Stimulated activated CD4-positive, alpha-beta T cell treated with anti-CD3 and anti-CD28 coated beads, Interleukin-4, amount 100 ng/mL, for 24 hours (primary cell): ENCODE measurements at regions not wholly inside any gene's neighbourhood (a gene's known extent, or its start where the extent isn't known, plus 50 kb on each side); places are given as distances from the start of the nearest gene placed in this dataset.
"Not testable (repeated sequence)": the region's sequence is repeated elsewhere in the genome, so short reads cannot be mapped to it uniquely, and the experiment has no call there.

ENCODE experiments used
- DNase-seq: peaks from one replicate; pipeline ENCODE4 v3.0.0-alpha.2; 2020

GRCh38 chr5:163794993-163795392, 289.6 kb downstream of the MAT2B start:
- no peak for DNase-seq

DNA sequence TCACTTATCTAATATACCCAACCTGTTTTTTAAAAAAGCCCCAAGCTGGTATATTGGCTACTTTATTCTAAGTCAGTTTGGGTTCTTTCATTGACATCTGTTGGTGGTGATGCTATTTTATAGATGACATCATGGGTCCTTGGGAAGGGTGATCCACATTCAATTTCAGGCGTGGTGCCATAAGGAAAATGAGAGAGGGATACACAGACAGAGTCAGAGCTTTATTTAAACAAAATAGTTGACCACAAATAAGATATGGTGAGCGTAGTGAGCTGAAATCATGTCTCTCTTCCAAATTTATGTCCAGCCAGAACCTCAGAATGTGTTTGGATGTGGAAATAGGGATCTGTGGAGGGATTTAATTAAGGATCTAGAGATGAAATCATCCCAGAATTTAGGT, 302.4 kb downstream of the MAT2B start:
- no peak for DNase-seq

DNA sequence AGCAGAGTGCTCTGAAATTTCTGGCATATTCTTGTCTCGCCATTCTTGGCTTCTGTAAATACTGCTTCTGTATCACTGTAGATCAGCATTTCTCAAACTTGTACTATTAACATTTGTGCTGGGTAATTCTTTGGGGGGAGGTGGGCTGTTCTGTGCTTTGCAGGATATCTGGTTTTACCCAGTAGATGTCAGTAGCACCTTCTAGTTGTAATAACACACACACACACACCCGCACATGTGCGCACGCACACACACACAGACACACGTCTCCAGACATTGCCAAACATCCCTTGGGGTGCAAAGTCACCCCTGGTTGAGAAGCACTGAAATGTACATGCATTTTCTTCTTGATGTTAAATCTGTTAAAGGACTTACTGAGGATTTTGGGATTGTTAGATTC, 304.1 kb downstream of the MAT2B start:
- DNase-seq: no peak

DNA sequence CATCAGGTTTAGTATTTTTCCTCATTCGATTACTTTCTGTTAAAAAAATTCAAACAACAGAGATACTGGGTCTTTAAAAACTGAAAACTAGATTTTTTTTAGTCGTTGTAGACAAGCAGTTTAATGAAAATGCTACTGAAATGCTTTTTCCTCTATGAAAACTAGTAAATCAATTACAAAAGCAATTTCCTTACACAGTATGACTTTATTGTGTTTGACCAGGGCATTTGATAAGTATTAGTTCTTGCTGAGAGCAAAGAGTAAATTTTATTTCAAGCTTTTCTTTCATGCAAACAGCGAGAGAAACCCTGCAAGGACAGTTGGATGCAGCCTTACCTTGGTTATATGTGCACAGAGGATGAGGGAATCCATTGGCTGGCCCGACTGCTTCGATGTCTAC, 308.5 kb downstream of the MAT2B start:
- DNase-seq: no peak

- DNase-seq: no peak
These were observed 309.9 kb downstream of the MAT2B start for GRCh38 chr5:163815240-163815791.

GRCh38 chr5:163821142-163821541, 315.7 kb downstream of the MAT2B start:
- no peak for DNase-seq

DNA sequence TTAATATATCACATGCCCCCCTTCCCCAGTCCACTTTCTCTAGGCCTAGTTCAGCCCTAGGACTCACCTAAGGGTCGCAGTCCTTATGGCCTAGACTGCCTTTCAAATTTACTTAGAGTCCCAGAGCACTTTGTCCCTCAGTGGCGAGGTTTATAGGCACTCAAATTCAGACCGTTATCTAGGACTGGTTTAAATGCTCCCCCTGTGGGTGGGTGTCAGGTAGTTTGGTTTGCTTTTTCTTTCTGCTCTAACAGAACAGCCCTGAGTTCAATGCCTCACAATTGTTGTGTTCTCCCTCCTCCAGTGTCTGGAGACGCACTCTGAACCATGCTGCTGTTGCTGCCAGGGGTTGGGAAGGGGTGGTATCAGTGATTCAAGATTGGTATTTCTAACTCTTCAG, 317.1 kb downstream of the MAT2B start:
- DNase-seq: no peak

- DNase-seq: no peak
These were observed 320.2 kb downstream of the MAT2B start for GRCh38 chr5:163825661-163826060.

GRCh38 chr5:163826201-163826600, 320.8 kb downstream of the MAT2B start:
- DNase-seq: no peak

- DNase-seq: no peak
These were observed 326.7 kb downstream of the MAT2B start for GRCh38 chr5:163832155-163832554.

GRCh38 chr5:163838738-163839137, 333.3 kb downstream of the MAT2B start:
- DNase-seq: no peak

- DNase-seq: no peak
These were observed 341.1 kb downstream of the MAT2B start for GRCh38 chr5:163846512-163846911.

- no peak for DNase-seq
These were observed 350.3 kb downstream of the MAT2B start for GRCh38 chr5:163855754-163856153.

DNA sequence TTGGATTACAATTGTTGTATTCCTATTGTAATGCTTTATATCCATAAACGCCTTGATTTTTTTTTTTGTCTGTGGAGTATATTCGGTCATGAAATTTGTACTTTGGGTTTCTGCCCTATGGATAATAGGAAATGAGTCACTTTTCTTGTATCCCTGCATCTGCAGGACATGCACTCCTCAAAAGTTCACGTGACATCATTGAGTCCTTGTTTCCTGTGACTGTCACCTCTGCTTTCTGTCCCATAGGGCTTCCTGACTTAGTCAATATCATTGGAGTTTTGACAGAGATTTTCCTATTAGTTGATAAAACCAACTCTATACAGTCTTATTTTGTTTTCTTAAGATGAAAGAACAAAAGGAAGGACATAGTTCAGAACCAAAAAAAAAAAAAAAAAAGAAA, 356.3 kb downstream of the MAT2B start:
- no peak for DNase-seq

GRCh38 chr5:163867324-163867723, 361.9 kb downstream of the MAT2B start:
- DNase-seq: no peak

DNA sequence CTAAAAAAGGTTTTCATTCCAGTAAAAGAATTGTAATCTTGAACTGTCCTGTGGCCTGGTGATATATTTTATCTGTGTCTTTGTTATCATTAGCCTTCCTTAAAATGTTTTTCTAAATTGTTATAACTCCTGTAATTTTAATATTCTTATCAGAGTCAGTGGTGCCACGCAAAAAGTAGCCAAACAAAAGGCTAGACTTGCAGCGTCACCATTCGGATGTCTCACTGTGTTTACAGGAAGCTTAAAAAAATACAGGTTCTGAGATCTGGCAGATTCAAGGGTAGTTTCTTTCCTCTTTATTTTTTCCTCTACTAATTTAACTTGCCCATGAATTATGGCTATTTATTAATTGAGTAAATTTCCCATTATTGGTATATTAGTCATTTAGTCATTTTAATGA, 362.3 kb downstream of the MAT2B start:
- no peak for DNase-seq

DNA sequence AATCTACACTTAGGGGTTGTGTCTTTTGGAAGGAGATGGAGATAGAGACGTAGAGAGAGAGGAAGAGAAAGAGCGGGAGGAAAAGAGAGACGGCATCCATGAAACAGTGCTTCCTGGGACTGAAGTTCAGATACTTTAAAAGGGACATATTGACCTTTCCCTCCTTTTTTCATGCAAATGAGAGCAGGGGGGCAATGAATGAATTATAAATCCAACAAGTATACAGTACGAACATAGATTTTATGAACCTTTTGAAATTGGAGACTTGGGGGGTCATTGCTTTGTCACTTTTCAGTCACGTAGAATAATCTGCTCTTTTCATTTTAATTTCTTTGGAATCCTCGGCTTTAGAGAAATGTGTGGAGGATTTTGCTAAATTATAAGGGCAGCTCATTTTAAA, 364.2 kb downstream of the MAT2B start:
- DNase-seq: no peak

DNA sequence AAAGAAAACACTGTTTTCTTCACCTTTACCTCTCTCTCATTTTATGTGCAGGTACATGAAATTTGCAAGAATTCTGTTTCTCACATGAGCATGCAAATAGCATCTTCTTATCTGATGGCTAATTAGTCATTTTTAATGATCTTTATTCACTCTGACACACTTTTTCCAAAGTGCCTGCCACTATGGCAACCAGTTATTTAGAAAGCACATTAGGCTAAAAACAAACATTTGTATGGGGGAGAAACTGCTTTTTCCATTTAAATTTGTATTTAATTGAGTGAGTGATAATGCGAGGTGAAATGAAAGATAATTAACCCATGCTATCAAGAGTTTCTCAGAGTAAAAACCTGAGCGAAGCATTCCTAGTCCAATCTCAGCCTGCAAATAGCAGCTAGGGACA, 365.0 kb downstream of the MAT2B start:
- no peak for DNase-seq

- no peak for DNase-seq
These were observed 369.0 kb downstream of the MAT2B start for GRCh38 chr5:163874431-163874830.

- not testable (repeated sequence) for DNase-seq
These were observed 369.5 kb downstream of the MAT2B start for GRCh38 chr5:163874912-163875311.

- DNase-seq: no peak
These were observed 372.4 kb downstream of the MAT2B start for GRCh38 chr5:163877865-163878264.

- DNase-seq: no peak
These were observed 373.1 kb downstream of the MAT2B start for GRCh38 chr5:163878490-163878889.

DNA sequence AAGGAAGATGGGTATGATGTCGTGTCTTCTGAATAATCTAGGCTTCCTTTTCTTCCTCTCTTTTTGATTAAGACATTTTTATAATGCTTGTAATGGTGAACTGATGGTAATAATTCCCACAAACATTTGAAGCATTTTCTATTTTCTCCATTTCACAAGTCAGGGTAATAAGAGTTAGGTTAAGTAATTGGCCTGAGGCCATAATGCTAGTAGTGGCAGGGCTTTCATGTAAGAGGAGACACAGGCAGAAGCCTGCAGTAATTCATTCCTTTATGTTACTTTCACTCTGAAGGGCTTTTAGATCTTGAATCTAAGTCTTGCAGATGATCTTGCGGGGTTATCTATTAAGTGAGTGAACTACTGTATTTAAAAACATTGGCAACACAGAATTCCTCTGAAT, 374.9 kb downstream of the MAT2B start:
- no peak for DNase-seq

DNA sequence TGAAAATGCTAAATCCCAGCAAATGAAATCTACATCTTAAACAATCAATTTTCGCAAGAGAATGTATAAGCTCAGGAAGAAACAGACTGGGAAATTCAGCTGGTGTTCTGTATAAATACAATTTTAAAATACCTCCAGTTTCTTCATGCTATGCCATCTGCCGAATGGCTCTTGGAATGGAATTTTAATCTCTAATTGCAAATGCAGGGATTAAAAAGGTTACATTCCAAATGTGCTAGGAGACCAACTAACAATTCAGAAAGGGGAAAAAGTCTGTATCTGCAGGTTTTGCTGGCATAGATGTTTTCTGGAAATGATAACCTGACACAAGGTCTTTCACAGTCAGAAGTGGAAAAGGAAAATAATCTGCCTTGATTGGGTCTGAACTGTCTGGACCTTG, 379.7 kb downstream of the MAT2B start:
- DNase-seq: no peak

DNA sequence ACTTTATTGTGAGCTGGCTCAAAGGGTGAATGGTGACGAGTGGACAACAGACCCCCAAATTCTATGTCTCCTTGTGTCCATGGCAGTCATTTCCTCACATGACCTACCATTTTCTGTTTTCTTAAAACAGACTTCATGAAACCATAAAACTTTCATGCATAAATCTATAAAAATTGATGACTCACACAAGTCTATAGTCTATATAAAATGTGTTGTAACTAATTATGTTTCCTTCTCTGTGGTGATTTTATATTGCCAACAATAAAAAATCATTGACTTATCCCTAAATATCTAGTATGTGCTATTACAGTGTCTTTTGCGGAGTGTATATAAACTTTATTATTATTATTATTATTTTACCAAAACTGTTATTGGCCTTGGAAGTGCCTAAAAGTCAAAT, 382.4 kb downstream of the MAT2B start:
- no peak for DNase-seq

DNA sequence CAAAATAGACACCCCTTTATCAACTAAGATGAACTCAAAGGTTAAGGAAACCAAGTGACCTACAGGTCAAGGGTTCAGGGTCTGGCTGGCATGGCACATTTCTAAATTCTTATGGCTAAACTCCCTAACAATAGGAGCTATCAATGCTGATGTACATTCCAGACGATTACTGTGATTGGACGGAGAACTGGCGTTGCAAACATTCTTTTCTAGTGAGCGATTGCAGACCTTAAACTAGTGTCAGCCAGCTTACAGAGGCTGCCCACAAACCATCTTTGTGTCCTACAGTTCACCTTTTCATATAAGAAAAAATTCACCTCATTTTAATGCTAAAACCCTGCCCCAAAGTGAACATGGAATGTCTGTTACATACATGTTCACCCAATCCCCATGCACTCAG, 382.9 kb downstream of the MAT2B start:
- DNase-seq: no peak
